ENCODE measurements at regions not wholly inside any gene's neighbourhood (a gene's known extent, or its start where the extent isn't known, plus 50 kb on each side); places are given as distances from the start of the nearest gene placed in this dataset.
"Not testable (repeated sequence)": the region's sequence is repeated elsewhere in the genome, so short reads cannot be mapped to it uniquely, and the experiment has no call there.

- DNase-seq, result no peak
Observed at GRCh38 chr5:92861531-92862285, 719.3 kb downstream of the NR2F1-AS1 start.

- no peak for DNase-seq
Observed at GRCh38 chr5:92860061-92860460, 721.0 kb downstream of the NR2F1-AS1 start.

DNA sequence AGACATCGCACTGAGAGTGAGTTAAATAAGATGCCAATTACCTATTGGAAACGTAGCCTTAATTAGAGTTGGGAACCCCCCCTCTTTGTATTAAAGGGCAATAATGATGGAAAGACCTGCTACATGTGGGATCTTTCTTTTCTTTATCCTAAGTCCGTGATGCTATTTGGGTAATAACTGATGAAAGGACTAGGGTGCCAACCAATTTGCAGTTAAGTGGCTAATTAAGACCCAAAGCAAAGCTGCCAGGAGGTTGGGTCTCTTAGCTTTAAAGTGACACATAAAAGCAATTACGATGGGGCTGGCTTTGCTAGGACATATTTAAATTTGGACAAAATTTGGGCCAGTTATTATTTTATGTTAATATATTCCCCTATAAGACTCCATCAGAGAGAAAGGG is 728.8 kb downstream of the NR2F1-AS1 start:
- no peak for DNase-seq

DNA sequence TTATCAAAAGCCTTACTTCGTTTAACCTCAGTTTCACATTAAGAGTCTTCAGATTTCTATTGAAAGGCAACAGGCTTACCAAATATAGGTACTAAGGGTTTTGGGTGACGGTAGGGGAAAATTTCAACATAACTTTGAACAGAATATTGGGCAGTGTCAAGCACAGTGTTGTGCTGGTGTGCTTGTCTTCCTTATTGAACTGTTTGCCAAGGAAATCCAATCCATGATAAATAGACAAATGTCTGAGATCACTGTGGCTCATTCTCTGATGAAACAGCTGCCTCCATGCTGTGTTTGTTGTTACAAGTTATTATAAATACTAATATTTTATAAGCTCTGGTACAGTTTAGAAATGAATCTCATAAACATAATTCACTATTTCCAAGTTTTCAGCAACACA is 730.1 kb downstream of the NR2F1-AS1 start:
- no peak for DNase-seq

DNA sequence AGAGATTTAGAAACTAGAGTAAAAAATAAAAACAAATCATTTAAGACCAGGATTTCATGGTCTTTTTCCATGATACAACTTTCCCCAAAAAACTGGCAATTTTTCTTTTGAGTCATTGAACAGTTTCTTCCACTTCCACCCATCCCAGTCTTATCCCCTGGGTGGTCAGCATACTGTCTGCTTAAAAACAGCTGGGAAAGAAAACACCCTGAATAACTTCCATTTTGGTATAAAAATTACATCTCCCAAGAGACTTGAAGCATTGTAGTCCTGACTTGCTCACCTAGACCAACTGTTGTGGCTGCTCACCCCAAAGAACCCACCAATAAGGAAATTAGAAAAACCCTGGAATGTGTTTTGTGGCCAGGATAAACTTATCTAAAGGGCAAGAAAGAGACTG is 731.3 kb downstream of the NR2F1-AS1 start:
- peak; percentile 45 for DNase-seq

DNA sequence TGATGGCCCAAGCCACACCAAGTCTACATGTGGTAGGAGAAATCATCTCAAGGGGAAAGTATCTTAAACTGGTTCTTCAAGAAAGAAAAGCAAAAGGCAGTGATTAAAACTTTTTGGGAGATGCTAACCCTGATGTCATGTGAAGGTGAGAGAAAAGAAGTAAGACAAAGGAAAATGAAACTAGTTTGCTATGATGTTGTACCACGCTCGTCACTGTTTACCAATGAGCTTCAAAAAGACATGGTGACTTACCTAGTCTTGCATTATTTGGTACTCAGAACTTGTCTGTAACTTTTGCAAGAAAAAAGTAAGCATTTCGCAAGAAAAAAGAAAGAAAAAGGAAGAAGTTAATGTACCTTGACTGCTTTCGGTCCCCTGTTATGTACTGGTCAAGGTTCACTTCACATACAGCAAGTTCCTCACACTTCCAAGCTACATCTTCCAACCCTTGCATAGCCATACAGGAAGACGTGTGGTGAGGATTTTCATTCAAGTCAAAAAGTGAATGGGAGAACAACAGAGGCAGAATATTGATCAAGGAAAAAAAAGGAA is 739.3 kb downstream of the NR2F1-AS1 start:
- DNase-seq, result no peak

- DNase-seq, result no peak
Observed at GRCh38 chr5:92838253-92838652, 742.8 kb downstream of the NR2F1-AS1 start.

DNA sequence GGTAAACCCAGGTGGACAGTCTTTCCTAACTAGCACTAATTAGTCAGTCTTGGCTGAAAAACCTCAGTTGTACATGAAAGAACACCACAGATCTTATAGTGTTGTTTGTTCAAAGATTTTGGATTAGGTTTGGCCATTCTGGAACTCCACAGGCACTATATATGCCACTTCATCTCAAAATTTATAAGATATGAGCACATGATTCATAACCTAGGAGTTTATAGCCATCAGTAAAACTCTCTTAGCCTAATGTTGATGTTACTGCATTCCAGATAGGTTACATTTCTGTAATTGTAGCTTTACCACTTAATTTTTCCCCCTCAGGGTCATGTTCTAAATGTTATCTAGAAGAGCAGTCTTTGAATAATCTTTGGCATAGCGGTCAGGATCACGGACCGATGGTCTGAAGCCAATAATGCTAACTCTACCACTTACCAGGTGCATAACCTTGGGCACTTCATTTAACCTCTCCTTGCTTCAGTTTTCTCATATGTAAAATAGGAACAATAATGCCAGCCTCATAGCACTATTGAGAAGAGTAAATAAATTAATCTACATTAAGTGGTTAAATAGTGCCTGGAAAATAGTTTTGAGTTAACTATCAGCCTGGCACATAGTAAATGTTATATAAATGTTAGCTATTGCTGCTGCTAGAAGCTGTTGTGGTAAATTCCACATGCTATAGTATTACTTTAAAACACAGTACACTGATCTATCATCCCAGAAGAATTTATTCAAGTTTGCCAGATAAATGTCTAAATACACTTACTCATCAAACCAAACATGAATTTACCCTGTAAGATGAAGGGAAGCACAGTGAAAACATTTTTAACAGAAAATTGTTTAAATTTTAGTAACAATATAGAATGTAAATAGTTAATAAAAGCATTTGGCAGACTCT is 743.9 kb downstream of the NR2F1-AS1 start:
- peak; percentile 81 for DNase-seq

DNA sequence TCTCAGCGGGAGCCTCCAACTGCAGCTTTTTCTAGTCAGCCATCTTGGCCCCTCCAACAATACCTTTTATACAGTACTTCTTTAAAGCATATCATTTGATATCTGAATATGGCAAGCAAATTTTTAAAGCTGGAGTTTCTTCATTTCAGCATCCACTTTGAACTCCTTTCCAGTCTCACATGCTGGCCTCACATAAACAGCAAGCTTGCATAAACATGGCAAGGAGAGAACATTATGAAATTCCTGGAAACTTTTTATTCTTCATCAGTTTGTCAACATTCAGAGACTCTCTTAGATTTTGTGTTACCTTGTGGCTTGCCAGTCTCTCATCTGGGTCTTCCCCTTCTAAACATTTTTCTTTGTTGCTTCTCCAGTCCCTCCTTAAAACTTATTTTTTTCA is 745.3 kb downstream of the NR2F1-AS1 start:
- no peak for DNase-seq

- not testable (repeated sequence) for DNase-seq
Observed at GRCh38 chr5:92823551-92823950, 757.5 kb downstream of the NR2F1-AS1 start.

GRCh38 chr5:92822183-92822582 is 758.8 kb downstream of the NR2F1-AS1 start:
- no peak for DNase-seq

GRCh38 chr5:92809855-92810465 is 771.1 kb downstream of the NR2F1-AS1 start:
- DNase-seq, result no peak

GRCh38 chr5:92808474-92808873 is 772.5 kb downstream of the NR2F1-AS1 start:
- no peak for DNase-seq

- DNase-seq, result no peak
Observed at GRCh38 chr5:92807085-92807484, 773.9 kb downstream of the NR2F1-AS1 start.

DNA sequence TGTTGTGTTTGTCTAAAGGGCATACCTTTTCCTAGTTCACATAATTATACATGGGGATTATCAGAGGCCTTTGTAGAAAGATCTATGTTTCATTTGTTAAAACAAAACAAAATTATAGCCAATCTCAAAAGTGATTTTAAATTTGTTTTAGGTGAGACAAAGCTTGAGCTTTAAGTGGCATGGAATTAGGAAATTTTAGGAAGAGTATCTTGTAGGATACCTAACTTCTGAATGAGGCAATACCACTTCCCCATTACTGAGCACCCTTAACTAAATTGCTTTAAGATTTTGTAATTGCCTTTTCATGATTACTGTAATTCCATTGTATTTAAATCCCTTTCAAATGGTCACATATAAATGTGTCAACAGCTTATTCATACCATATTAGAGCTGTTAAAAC is 775.6 kb downstream of the NR2F1-AS1 start:
- no peak for DNase-seq

- DNase-seq, result peak; percentile 25
Observed at GRCh38 chr5:92801911-92802310, 779.1 kb downstream of the NR2F1-AS1 start.

DNA sequence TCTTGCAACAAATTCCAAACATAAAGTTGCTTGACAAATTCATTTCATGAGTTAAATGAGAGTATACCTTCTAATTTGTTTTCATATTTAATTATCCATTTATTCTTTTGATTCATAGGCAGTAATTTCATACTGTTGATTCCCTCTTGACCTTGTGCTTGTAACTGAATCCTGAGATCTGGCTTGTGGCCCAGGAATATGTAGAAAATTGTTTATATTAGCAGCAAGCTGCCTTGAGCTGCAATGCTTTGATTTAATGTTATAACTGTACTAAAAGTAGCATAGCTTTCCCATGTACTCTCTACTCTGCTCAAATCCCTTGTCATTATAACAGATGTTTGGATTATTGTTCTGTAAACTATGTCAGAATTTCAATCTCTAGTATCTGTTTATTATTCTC is 780.7 kb downstream of the NR2F1-AS1 start:
- DNase-seq, result peak; percentile 33

DNA sequence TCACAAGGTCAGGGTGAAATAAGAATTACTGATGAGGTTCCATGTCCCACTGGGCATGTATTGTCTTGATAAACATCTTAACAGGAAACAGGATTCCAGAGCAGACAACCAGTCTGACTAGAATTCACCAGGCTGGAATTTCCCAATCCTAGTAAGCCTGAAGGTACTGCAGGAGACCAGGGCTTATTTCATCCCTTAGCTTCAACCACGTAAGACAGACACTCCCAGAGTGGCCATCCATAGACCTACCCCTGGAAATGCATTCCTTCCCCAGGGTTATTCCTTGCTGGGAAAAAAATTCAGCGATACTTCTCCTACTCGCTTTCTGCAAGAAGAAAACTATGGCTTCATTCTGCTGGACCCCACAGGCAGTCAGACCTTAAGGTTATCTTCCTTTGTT is 785.4 kb downstream of the NR2F1-AS1 start:
- no peak for DNase-seq

DNA sequence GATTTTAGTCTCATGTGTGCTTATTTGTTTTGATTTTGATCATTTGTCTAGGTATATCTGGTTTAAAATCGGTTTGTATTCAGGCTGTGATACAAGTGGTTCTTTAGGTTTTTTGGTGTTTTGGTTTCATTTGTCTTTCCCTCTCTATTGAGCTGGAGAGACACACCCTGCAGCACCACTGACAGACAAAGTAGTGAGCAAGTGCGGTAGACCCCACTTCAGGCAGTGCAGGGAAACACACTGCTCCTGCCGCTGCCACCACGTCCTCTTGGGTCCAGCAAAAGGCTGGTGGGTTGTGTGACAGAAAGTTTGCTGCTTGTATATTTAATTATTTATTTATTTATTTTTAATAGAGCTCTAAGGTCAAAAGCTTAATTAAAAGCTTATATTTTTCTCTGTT is 801.0 kb downstream of the NR2F1-AS1 start:
- no peak for DNase-seq

GRCh38 chr5:92779536-92779935 is 801.5 kb downstream of the NR2F1-AS1 start:
- no peak for DNase-seq

DNA sequence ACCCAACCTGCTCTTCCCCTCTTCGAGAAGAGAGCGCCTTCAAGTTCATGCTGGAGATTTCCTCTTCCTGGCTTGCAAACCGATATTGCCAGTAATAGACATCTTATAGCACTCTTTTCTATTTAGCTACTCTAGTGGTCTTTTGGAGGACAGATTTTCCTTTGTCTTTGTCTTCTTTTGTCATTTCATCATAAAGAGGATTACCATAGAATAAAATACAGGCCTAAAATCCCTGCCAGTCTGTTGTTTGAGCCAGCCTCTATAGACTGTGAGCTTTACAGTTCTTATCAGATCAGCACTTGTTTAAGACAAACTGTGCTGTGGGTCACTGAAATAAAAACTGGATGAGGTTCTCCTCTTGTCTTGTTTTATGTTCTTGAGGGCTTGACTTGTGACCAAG is 802.8 kb downstream of the NR2F1-AS1 start:
- no peak for DNase-seq

GRCh38 chr5:92777421-92777820 is 803.6 kb downstream of the NR2F1-AS1 start:
- no peak for DNase-seq
